Anterior cingulate cortex (tissue), 58 donors: ENCODE measurements at regions not wholly inside any gene's neighbourhood (a gene's known extent, or its start where the extent isn't known, plus 50 kb on each side); places are given as distances from the start of the nearest gene placed in this dataset.
A peak's percentile ranks its signal among the peaks of the same experiment; 100 is the strongest.

ENCODE experiments used
- DNase-seq, 58 donors: peaks; one replicate each; lab custom pipeline; 2025; lab: John Stamatoyannopoulos, UW

- no peak for DNase-seq
Observed at GRCh38 chr2:211049321-211050018, 493.1 kb downstream of the CPS1 start.

GRCh38 chr2:211055438-211055837, 499.0 kb downstream of the CPS1 start:
- no peak for DNase-seq

GRCh38 chr2:211061612-211062296, 505.4 kb downstream of the CPS1 start:
- DNase-seq: no peak

DNA sequence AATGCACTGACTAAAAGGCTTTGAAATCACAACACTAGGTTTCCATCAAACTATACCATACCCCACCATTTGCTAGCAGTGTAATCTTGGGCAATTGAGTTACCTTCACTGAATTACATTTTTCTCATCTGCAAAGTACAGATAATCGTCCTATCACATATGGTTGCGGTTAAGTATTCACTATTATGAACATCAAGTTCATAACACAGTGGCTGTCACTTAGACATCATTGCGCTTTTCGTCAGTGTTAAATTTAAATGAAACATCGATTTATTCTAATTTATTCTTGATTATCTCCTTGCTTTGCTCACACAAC, 505.9 kb downstream of the CPS1 start:
- no peak for DNase-seq

DNA sequence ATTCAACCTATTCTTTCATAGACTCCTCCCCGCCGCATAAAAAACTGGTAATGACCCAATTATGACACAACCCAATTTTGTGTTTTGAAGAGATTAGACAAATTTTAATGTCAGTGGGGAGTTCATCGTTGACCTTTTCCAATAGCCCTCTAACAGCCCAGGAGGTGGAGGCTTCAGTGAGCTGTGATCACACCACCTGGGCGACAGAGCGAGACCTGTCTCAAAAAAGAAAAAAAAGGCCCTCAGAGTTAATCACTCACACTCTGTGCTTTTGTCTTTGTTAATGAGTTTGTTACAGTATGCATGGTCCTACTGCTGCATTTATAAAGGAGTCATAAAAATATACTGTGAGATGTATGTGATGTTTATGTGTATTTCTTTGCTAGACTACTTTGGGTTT, 510.6 kb downstream of the CPS1 start:
- no peak for DNase-seq

GRCh38 chr2:211068108-211068780, 511.8 kb downstream of the CPS1 start:
- peak in 1 of 58 donors; percentile 43 for DNase-seq

DNA sequence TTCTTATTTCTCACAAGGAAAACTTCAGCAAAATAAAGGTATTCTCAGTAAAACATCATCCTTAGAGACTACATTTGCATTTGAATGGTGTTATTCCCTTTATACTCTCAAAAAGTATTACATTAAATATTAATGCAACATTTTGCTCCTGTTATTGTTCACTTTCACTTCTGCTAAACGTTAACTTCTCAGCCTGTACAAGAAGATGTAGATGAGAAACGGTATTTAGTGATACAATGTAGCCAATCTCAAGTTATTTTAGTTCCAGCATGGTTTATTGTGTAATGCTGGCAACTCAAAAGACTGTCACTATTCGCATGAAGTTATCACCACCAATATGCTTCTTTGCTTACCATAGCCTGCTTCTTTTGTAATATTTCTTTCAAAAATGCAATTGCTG, 514.1 kb downstream of the CPS1 start:
- DNase-seq: no peak

- no peak for DNase-seq
Observed at GRCh38 chr2:211077216-211077767, 520.9 kb downstream of the CPS1 start.

GRCh38 chr2:211084352-211084751, 528.0 kb downstream of the CPS1 start:
- DNase-seq: no peak

DNA sequence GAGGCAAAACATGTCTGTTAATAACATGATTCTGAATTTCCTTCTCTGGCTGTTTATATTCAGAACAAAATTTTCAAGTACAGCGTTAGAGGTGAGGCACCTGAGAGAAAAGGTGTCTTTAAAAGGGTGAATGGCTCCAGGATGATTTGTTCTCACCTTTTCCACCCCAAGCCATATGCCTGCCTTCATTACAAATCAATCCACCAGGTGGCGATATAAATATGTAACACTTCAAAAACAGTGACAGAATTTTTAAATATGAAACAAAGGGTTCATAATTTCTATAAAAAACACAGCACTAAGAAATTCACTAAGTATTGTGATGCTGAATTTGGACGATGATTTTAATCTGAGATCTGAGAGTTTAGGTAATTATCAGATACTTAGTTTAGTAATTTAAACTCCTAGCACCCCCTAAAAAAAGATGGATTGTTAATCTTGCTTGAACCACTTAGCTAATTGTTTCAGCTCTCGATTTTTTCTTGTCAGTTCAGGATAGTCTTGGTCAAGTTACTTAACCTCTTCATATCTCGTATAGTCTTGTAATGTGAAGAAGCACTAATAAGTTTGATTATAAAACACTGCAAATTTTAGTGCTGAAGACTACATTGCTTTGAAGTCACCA, 528.8 kb downstream of the CPS1 start:
- DNase-seq: no peak

DNA sequence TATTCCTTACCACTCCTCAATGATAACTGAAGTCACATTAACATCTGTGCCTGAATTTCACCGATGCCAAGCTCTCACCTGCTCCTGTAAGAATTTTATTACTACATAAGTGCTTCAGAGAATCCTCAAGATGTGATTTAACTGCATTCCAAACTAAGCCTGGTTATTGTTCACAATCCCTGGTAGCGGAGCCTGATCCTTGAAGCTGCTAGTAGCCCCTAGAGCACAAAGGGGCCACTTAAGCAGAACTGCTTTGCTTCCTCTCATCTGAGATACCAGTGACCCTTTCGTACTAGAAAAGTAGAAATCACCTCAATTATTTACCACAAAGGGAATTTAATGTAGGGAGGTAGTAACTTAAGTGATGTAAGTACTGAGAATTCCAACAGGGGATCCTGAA, 529.6 kb downstream of the CPS1 start:
- no peak for DNase-seq

- no peak for DNase-seq
Observed at GRCh38 chr2:211089127-211089526, 532.7 kb downstream of the CPS1 start.

GRCh38 chr2:211093743-211094303, 537.4 kb downstream of the CPS1 start:
- no peak for DNase-seq

DNA sequence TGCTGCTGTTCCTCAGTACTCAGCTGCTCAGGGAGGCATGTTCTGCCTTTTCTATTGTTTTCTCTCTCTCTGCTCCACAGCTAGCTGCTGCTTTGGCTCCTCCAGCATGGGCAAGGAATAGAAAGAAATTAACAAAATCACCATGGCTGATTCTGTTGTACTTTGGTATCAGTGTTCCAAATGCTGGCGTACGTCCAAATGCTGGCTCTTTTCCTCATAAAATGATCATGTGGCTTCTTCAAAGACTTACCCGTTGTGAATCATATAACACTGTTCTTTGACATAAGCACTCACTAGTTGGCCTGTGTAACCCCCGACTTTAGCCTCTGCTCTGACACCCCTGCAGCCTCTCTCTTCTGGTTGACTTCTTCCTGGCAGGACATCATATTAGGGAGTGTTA, 547.6 kb downstream of the CPS1 start:
- DNase-seq: peak in 1 of 58 donors; percentile 41

DNA sequence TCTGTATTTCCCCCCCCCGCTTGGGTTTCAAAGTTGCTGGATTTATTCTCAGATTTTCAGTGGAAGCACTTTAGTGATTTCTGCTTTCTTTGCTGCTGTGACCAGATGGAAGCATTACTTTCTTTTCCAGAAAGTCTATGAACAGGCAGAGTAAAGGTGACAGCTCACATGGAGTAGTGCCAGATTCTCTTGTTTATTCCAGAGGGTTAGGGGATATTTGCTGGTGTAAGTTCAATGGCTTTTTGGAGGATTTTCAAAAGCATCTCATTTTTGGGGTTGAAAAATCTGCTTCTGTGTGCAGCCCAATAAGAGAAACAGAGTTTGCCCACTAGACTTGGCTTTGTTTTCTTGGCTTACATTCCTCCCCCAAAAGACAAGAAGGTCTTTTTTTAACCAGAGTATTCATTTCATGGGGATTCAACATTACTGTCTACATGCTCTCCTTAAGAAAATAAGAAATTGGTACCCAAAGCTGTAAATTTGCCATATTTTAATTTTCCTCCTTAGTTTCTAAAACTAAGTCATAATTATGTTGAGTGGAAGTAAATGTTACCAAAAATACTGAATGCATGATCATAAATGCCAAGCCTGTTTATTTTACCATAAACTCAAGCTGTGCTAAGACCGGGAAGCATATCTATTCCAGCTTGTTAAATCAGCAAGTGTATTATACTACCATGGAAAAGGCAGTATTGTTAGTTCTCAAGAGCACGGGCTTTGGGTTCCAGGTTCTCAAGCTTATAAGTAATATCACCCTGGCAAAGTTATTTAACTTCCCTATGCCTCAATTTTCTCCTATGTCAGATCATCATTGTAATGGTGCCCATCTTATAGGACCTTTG, 557.2 kb downstream of the CPS1 start:
- DNase-seq: no peak

DNA sequence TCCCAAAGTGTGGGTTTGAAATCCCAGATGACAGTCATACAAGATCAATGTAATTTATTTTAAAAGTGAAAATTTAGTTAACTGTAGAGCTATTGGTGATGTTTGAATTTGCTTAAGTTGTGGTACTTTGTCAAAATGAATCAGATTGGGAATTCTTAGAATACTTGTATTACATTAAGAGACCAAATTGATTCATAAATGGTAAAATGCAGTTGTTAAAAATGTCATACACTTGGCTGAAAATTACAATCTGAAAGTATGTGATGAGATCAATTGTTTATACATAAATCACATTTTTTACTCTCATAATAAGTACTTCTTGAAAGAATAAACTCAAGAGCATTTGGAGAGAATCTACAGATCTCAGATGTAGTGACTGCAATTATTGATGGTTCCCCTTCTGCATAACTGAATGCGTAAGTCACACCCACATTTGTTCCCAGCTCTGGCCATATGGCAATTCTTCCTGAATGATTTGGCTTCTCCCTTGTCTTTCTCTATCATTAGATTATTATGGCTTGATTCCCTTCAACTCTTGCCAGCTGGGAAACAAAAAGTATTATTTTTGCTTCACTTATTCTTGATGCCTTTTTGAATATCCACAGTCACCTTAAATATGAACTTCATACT, 558.5 kb downstream of the CPS1 start:
- peak in 2 of 58 donors; percentile 2 to 3 for DNase-seq

DNA sequence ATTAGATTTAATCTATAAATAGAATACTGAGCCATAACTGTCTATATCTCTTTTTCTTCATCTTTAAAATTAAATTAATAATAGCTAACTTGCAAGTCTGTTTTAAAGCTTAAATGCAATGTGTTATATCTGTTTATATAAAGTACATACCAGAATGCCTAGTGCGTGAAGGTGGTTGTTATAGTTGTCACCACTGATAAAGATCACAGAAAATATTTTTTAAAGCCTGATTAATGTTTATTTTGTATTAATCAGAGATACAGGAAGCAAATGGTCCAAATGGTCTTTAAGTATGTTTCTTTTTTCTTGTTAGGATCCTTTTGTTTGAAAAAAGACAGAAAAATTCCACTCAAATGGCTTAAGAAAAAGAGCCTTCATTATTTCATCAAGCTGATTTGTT, 560.6 kb downstream of the CPS1 start:
- DNase-seq: no peak

DNA sequence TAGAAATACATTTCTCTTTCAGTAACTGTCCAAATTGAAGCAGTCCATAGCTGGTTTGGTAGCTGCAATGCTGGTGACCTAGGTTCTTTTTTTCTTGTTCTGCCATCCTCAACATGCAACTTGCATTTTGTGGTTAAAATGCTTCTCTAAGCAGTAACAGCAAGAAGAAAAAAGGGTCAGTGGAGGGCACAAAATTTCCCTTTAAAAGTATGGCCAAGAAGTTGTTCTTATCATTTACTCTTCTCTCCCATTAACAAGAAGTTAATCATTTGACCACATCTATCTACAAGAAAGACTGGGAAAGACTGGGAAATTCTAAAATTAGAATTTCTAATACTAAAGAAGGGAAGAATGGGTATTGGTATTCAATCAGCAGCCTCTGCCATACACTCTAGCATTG, 569.9 kb downstream of the CPS1 start:
- DNase-seq: no peak

- DNase-seq: no peak
Observed at GRCh38 chr2:211127501-211127900, 571.1 kb downstream of the CPS1 start.
